B cell (primary cell): ENCODE measurements at regions not wholly inside any gene's neighbourhood (a gene's known extent, or its start where the extent isn't known, plus 50 kb on each side); places are given as distances from the start of the nearest gene placed in this dataset.

Source experiments
- ATAC-seq: fragments of 200-7000 bp; cut with Tn5 transposase; one replicate; pipeline ENCODE4 v1.10.0; 2021; ENCODE audit warnings: low read depth, mild to moderate bottlenecking, moderate number of reproducible peaks, moderate library complexity
- CTCF ChIA-PET: fragments of 350-600 bp; sonication (Branson Sonifier 250); formaldehyde crosslinking; loops from one replicate; lab custom pipeline; 2021; ENCODE audit warnings: antibody characterized with exemption, inconsistent platforms; lab: Charles Lee
- POLR2A ChIA-PET: fragments of 350-600 bp; sonication (Branson Sonifier 250); formaldehyde crosslinking; loops from one replicate; lab custom pipeline; 2021; ENCODE audit warnings: antibody characterized with exemption; lab: Charles Lee
- DNase-seq: peaks from one replicate; pipeline ENCODE4 v3.0.0; 2013
- H2AFZ ChIP-seq: 2 replicates; pipeline ENCODE4 v1.6.1; 2012; ENCODE audit warnings: mild to moderate bottlenecking, low read depth, low read length; ENCODE audit not compliant: insufficient read depth, poor library complexity, severe bottlenecking
- H3K27ac ChIP-seq, 2 donors: 1 replicate in 1 of 2; 2 replicates in 1 of 2; pipeline ENCODE4 v1.5.1; 2012 to 2013; ENCODE audit warnings: low read length in 2 of 2, mild to moderate bottlenecking in 2 of 2, moderate library complexity in 1 of 2
- H3K27me3 ChIP-seq, 4 experiments: fragments of 200-600 bp in 1 of 4; sonication (generic) in 1 of 4; replicated peaks in 1 of 4; 1 replicate in 2 of 4; 2 replicates in 2 of 4; pipeline versions ENCODE4 v1.6.1 to v1.7.0; 2013 to 2016; ENCODE audit warnings: low read length in 3 of 4, mild to moderate bottlenecking in 2 of 4, mixed read lengths in 1 of 4, moderate library complexity in 1 of 4; ENCODE audit not compliant: insufficient read depth in 4 of 4, control insufficient read depth in 3 of 4; ENCODE audit errors: control extremely low read depth in 1 of 4
- H3K36me3 ChIP-seq, 2 experiments: replicated peaks in 1 of 2; 1 replicate in 1 of 2; 2 replicates in 1 of 2; pipeline versions ENCODE4 v1.6.1 to v1.7.1; 2013; ENCODE audit warnings: low read length in 1 of 2; ENCODE audit not compliant: insufficient read depth in 2 of 2, control insufficient read depth in 1 of 2; ENCODE audit errors: control extremely low read depth in 1 of 2, extremely low read depth in 1 of 2
- H3K4me1 ChIP-seq, 2 donors: fragments of 200-600 bp in 1 of 2; sonication (generic) in 1 of 2; 1 replicate in 1 of 2; 2 replicates in 1 of 2; pipeline versions ENCODE4 v1.5.1 to v1.6.1; 2013 to 2017; ENCODE audit warnings: low read length in 2 of 2; ENCODE audit not compliant: control insufficient read depth in 2 of 2, insufficient read depth in 2 of 2
- H3K4me2 ChIP-seq: replicated peaks from 2 replicates; pipeline ENCODE3; 2012; ENCODE audit warnings: mild to moderate bottlenecking, low read depth, low read length; ENCODE audit not compliant: poor library complexity, severe bottlenecking
- H3K4me3 ChIP-seq, 5 experiments: fragments of 200-600 bp in 1 of 5; sonication (generic) in 1 of 5; 1 replicate in 3 of 5; 2 replicates in 2 of 5; pipeline versions ENCODE4 v1.5.1 to v1.7.0; 2011 to 2016; ENCODE audit warnings: low read length in 4 of 5, mild to moderate bottlenecking in 4 of 5, low read depth in 2 of 5, control low read depth in 1 of 5, moderate library complexity in 1 of 5; ENCODE audit not compliant: insufficient read depth in 1 of 5; ENCODE audit errors: control extremely low read depth in 1 of 5, extremely low read depth in 1 of 5
- H3K79me2 ChIP-seq: fragments of 200-600 bp; sonication (generic); one replicate; pipeline ENCODE4 v1.6.0; 2016; ENCODE audit warnings: low read length; ENCODE audit not compliant: control insufficient read depth, insufficient read depth
- H3K9ac ChIP-seq: fragments of 200-600 bp; sonication (generic); 2 replicates; pipeline ENCODE4 v1.6.1; 2017; ENCODE audit warnings: mild to moderate bottlenecking, low read length, moderate library complexity
- H3K9me3 ChIP-seq, 3 donors: one replicate each; pipeline versions ENCODE4 v1.6.1 to v1.7.1; 2013; ENCODE audit warnings: low read length in 2 of 3; ENCODE audit not compliant: control insufficient read depth in 2 of 3, insufficient read depth in 1 of 3; ENCODE audit errors: control extremely low read depth in 1 of 3
- H4K20me1 ChIP-seq: 2 replicates; pipeline ENCODE4 v1.6.0; 2012; ENCODE audit warnings: mild to moderate bottlenecking, low read length; ENCODE audit not compliant: insufficient read depth, control insufficient read depth, poor library complexity, severe bottlenecking
- H3K27ac Mint-ChIP-seq: one replicate; pipeline ENCODE4 v1.8.0; 2021; ENCODE audit warnings: mixed read lengths
- H3K27me3 Mint-ChIP-seq: one replicate; pipeline ENCODE4 v1.8.0; 2021; ENCODE audit warnings: mixed read lengths
- H3K4me1 Mint-ChIP-seq: one replicate; pipeline ENCODE4 v1.8.0; 2021; ENCODE audit warnings: mixed read lengths
- H3K4me3 Mint-ChIP-seq: one replicate; pipeline ENCODE4 v1.8.0; 2021; ENCODE audit warnings: mixed read lengths
- H3K9me3 Mint-ChIP-seq: one replicate; pipeline ENCODE4 v1.8.0; 2022; ENCODE audit warnings: mixed read lengths; ENCODE audit not compliant: insufficient read depth
- CTCF ChIP-seq: fragments of 200-600 bp; IDR thresholded peaks from one replicate; pipeline ENCODE4 v1.8.0; 2022; ENCODE audit warnings: antibody characterized with exemption, mild to moderate bottlenecking
- EZH2 ChIP-seq: IDR thresholded peaks from 2 replicates; pipeline ENCODE4 v1.6.1; 2012; ENCODE audit warnings: borderline replicate concordance, low read depth, mild to moderate bottlenecking, moderate library complexity, low read length; ENCODE audit not compliant: insufficient read depth, poor library complexity, severe bottlenecking
- WGBS: methylation state at CpG from one replicate; pipeline ENCODE4 v1.1.5; 2013; ENCODE audit warnings: missing lambda C conversion rate; ENCODE audit not compliant: insufficient coverage; 5-methylcytosine and 5-hydroxymethylcytosine counted together
- intact Hi-C: fragments of 100-400 bp; cut with micrococcal nuclease; formaldehyde crosslinking; loops from one replicate; pipeline ENCODE4 v1.10.0; 2022

- Histone ChIP-seq H3K4me3 (no peak overlapping the region), H3K27ac (no peak overlapping the region), H3K36me3 (no peaks in the 10 kb centered on the region), H3K79me2 (no peaks in the 10 kb centered on the region), H3K4me1 (no peaks in the 10 kb centered on the region), H3K9ac (no peak overlapping the region), H3K27me3 (no peaks in the 10 kb centered on the region), H3K9me3 (peaks cover 0 to 6% (median 0%) of the 10 kb centered on the region in 3 donors), H4K20me1 (no peaks in the 10 kb centered on the region), H2AFZ (no peak overlapping the region), H3K4me2 (no peak overlapping the region)
- Mint-ChIP-seq H3K4me3 (no peak overlapping the region), H3K9me3 (peaks cover 11% of the 10 kb centered on the region), H3K27ac (no peak overlapping the region), H3K4me1 (no peaks in the 10 kb centered on the region), H3K27me3 (no peaks in the 10 kb centered on the region)
- ChIA-PET CTCF (no interaction called here), POLR2A (no interaction called here)
- 90% methylated on average over 7 of the region's 7 CpGs for WGBS
- TF ChIP-seq CTCF, result no peak
- TF ChIP-seq EZH2, result no peak
- no peak for DNase-seq
- intact Hi-C loops, result no loop called here
- ATAC-seq, result no peak
Measured at GRCh38 chr5:174444479-174445188, 279.7 kb upstream of the MSX2 start.

- Histone ChIP-seq H3K4me3 (no peak overlapping the region), H3K4me1 (no peaks in the 10 kb centered on the region), H3K9ac (no peak overlapping the region), H3K27me3 (no peaks in the 10 kb centered on the region), H3K27ac (no peak overlapping the region), H3K4me2 (no peak overlapping the region), H3K9me3 (peaks cover 0 to 6% (median 0%) of the 10 kb centered on the region in 3 donors), H4K20me1 (no peaks in the 10 kb centered on the region), H2AFZ (no peak overlapping the region), H3K79me2 (no peaks in the 10 kb centered on the region), H3K36me3 (no peaks in the 10 kb centered on the region)
- no peak overlapping the region for H3K27ac Mint-ChIP-seq
- POLR2A ChIA-PET, result no interaction called here
- DNase-seq (no peak), ATAC-seq (no peak)
- H3K4me3 Mint-ChIP-seq, result no peak overlapping the region
- no peaks in the 10 kb centered on the region for H3K4me1 Mint-ChIP-seq
- intact Hi-C loops, result no loop called here
- CTCF ChIA-PET, result no interaction called here
- TF ChIP-seq CTCF (no peak), EZH2 (no peak)
- WGBS, result 100% methylated on average over 1 of the region's 6 CpGs
- no peaks in the 10 kb centered on the region for H3K27me3 Mint-ChIP-seq
- peaks cover 11% of the 10 kb centered on the region for H3K9me3 Mint-ChIP-seq
Measured at GRCh38 chr5:174446446-174446845, 277.9 kb upstream of the MSX2 start.
